H1 (cell line): ENCODE measurements at regions not wholly inside any gene's neighbourhood (a gene's known extent, or its start where the extent isn't known, plus 50 kb on each side); places are given as distances from the start of the nearest gene placed in this dataset.

Experiments used
- EP300 ChIP-seq, 2 experiments: IDR thresholded peaks; 1 replicate in 1 of 2; 2 replicates in 1 of 2; pipeline ENCODE4 v1.6.1; 2011 to 2012; ENCODE audit warnings: low read depth in 2 of 2, low read length in 2 of 2, mild to moderate bottlenecking in 2 of 2, borderline replicate concordance in 1 of 2, inconsistent platforms in 1 of 2, moderate library complexity in 1 of 2
- KDM5A ChIP-seq: fragments of 200-600 bp; IDR thresholded peaks from 2 replicates; pipeline ENCODE4 v1.7.1; 2012; ENCODE audit warnings: mild to moderate bottlenecking, low read length, inconsistent platforms, mixed read lengths
- TF ChIP-seq, protein P1 (sequence below), 3 experiments: IDR thresholded peaks; 1 replicate in 2 of 3; 2 replicates in 1 of 3; pipeline versions ENCODE4 v1.5.1 to v1.6.1; 2011; ENCODE audit warnings: low read length in 3 of 3, mild to moderate bottlenecking in 3 of 3, inconsistent platforms in 2 of 3, low read depth in 1 of 3, moderate library complexity in 1 of 3; ENCODE audit not compliant: insufficient read depth in 1 of 3; ENCODE audit errors: control extremely low read depth in 1 of 3

DNA sequence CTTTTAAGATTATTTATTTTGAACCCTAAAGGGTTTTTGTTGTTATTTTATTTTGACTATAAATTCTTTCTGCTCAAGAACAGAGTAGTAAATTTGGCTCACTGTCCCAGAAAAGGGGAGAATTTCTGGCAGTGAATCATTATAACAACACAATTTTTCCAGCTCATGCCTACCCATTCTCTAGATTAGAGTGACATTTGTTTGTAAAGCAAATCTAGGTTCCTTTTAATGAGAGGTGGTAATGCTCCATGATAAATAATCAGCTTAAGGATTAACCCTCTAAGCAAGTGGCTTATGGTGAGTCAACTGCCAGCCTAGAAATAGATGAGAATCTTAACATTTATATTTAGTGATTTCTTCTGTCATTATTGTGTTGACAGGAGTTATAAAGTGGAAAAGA, 409.2 kb downstream of the NFIB start:
- TF ChIP-seq KDM5A (no peak), EP300 (IDR thresholded peaks at IDR 0.05; ENCODE audit: borderline replicate concordance in 1 of 2, low read depth in 2 of 2, low read length in 2 of 2) (no peak)
- TF ChIP-seq, protein P1, sequence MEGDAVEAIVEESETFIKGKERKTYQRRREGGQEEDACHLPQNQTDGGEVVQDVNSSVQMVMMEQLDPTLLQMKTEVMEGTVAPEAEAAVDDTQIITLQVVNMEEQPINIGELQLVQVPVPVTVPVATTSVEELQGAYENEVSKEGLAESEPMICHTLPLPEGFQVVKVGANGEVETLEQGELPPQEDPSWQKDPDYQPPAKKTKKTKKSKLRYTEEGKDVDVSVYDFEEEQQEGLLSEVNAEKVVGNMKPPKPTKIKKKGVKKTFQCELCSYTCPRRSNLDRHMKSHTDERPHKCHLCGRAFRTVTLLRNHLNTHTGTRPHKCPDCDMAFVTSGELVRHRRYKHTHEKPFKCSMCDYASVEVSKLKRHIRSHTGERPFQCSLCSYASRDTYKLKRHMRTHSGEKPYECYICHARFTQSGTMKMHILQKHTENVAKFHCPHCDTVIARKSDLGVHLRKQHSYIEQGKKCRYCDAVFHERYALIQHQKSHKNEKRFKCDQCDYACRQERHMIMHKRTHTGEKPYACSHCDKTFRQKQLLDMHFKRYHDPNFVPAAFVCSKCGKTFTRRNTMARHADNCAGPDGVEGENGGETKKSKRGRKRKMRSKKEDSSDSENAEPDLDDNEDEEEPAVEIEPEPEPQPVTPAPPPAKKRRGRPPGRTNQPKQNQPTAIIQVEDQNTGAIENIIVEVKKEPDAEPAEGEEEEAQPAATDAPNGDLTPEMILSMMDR (IDR thresholded peaks at IDR 0.05; ENCODE audit: control extremely low read depth in 1 of 3, insufficient read depth in 1 of 3, low read depth in 1 of 3, low read length in 3 of 3) = no peak
